Fibroblast of upper back skin (primary cell): ENCODE measurements at regions not wholly inside any gene's neighbourhood (a gene's known extent, or its start where the extent isn't known, plus 50 kb on each side); places are given as distances from the start of the nearest gene placed in this dataset.
"Not testable (repeated sequence)": the region's sequence is repeated elsewhere in the genome, so short reads cannot be mapped to it uniquely, and the experiment has no call there.

Experiments
- DNase-seq: peaks from one replicate; pipeline ENCODE4 v3.0.0-alpha.2; 2013

DNA sequence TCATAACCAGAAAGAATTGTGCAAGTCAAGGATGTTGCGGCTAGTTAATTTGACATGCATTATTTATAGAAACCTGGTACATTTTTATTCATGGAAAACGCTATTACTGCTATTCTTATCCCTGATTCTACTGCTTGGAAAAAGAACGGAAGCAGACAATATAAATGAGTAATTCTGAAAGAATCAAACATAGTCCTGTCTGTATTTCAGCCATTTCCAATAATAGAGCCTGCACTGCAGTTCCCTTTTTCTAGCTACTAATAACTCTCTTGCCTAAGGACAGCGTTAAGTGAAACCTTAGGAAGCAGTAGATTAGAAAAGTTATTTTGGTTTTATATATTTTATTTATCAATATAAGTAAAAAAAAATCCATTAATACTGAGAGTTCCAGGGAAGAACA is 414.9 kb downstream of the CYLC2 start:
- DNase-seq = peak; percentile 9

DNA sequence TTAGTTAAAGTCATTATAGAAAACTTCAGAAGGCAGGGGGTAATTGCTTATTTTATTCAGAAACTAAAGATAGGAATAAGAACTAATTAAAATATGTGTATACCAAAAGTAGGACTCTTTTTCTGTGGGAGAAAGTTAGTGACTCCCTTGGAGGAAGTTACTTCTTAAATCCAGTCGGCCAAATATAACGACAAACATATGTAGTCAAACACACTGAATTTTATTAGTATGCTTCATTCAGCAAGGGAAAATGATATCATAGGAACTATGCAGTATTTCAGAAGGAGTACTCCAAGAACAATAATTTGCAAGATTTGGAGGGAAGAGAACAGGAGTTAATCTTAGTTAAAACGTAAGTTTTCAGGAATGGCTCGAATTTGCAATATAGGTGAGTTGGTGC is 432.6 kb downstream of the CYLC2 start:
- DNase-seq = no peak

DNA sequence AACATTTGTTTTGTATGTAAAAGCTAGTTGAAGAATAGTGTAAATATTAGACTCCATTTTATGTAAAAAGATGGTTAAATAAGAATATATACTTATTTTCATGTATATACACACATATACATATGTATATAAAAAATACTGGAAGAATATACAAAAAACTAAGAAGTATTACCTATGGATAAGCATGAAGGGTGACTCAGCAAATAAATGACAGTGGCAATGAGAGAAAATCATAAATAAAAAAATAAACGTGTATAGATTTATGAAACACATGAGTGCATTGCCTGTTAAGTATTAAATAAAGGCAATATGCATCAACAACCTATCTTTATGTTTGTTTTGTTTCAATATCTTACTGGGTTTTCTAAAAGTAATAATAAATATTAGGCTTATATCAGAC is 435.3 kb downstream of the CYLC2 start:
- DNase-seq = no peak

DNA sequence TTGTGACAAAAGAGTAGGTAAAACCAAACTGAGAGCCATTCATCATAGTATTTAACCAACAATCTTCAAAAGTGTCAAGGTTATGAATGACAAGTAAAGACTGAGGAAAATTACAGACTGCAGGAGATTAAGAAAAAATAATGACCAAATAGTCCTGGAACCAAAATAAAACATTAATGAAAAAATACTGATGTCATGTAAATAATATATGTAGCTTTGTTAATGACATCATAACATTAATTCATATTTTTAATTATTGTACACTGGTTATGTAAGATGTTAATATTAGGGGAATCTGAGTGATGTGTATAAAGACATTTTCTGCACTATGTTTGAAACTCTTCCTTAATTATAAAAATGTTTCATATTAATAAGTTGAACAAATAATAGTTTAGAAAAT is 436.7 kb downstream of the CYLC2 start:
- DNase-seq = no peak

DNA sequence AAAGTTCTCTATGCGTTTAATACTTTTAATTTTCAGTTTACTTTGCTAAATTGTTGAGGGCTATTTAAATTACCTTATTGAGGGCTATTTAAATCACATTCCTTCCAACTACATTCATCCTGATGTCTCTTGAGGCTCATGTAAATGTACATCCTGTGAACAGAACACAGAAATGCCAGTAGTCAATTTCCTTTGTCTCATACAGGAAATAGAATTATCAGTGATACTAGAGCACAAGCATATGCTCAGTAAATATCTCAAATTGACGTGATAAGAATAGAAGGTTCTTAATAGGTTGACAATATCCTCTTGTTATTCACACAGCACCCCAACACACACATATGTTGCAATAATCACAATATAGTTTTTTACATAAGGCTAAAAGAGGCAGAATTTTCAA is 449.0 kb downstream of the CYLC2 start:
- DNase-seq = peak; percentile 2

DNA sequence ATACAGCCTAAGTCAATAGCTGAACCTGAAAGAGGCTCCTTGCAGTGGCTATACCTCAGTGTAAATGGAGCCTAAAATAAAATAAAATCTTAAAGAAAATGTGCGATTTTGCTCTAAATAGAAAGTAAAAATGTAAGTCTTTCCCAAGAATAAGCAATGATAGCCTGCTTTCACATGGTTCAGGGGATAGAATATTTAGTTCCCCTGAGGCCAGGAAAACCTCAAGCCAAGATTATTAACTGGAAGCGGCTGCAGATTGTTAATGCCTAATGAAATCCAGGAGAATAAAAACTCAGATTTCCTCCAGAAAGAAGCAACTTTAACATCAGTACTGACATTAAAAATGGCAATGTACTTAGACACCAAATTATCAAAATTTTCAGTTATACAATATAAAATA is 463.7 kb downstream of the CYLC2 start:
- no peak for DNase-seq

DNA sequence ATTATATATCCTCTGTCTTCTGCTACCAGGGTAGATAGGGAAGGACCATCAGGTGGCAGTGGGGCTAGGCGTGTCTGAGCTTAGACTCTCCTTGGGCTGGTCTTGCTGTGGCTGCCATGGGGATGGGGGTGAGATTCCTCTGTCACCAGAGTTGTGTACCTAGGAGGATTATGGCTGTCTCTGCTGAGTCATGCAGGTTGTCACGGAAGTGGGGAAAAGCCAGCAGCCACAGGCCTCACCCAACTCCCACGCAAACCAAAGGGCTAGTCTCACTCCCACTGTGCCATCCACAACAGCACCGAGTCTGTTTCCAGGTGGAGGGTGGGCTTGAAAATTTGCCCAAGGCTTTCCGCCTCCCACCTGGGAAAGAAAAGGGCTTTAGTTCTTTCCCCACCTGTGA is 476.1 kb downstream of the CYLC2 start:
- no peak for DNase-seq

DNA sequence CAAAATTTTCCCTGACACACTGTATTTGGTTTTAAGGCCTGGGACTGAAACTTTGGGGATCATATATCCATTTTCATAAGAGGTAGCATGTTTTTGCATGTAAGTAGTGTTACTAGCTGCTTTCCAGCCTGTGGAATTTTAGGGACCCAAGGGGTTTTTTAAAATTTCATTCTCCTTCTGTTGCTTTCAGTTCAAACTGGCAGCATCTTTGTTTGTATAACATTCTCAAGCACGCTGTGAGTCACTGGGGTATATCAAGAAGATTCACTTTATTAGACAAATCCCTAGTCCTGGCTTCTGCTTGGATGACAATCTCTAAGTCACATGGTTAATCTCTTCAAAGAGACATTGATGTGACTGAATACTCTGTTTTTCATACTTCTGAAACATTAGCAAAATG is 479.0 kb downstream of the CYLC2 start:
- peak; percentile 2 for DNase-seq

DNA sequence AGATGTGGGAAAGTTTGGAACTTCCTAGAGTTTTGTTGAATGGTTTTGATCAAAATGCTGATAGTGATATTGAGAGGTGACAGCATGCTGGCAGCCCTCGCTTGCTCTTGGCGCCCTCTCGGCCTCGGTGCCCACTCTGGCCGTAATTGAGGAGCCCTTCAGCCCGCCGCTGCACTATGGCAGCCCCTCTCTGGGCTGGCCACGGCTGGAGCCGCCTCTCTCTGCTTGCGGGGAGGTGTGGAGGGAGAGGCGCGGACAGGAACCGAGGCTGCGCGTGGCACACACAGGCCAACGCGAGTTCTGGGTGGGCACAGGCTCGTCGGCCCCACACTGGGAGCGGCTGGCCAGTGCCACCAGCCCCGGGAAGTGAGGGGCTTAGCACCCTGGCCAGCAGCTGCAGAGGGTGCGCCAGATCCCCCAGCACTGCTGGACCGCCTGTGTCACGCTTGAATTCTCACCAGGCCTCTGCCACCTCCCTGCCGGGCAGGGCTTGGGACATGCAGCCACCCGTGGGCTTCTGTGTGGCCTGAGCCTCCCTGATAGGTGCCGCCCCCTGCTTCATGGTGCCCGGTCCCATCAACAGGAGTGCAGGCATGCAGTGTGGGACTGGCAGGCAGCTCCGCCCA is 488.5 kb downstream of the CYLC2 start:
- DNase-seq = no peak

DNA sequence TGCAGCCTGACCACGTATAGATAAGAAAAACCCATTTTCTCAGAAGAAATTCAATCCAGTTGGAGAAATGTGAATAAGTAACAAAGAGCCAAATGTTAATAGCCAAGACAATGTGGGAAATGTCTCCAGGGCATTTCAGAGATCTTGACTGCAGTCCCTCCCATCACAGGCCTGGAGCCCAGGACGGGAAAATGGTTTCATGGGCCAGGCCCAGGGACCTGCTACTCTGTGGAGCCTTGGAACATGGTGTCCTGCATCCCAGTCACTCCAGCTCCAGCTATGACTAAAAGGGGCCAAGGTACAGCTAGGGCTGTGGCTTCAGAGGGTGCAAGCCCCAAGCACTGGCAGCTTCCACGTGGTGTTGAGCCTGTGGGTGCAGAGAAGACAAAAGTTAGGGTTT is 490.0 kb downstream of the CYLC2 start:
- DNase-seq = no peak

DNA sequence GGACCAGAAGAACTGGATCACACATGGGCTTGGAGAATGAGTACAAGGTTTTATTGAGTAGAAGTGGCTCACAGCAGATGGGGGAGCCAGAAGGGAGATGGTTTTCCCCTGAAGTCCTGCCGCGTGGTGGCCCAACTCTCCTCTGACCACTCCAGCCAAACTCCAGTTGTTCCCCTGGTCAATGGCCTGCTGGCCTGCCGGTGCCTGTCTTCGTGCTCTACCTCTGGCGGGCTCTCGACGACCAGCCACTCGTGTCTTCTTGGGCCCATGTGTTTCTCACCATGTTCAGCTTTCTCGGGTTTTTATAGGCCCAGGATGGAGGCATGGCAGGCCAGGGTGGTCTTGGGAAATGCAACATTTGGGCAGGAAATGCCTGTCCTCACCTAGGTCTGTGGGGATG is 519.6 kb downstream of the CYLC2 start:
- DNase-seq = no peak

DNA sequence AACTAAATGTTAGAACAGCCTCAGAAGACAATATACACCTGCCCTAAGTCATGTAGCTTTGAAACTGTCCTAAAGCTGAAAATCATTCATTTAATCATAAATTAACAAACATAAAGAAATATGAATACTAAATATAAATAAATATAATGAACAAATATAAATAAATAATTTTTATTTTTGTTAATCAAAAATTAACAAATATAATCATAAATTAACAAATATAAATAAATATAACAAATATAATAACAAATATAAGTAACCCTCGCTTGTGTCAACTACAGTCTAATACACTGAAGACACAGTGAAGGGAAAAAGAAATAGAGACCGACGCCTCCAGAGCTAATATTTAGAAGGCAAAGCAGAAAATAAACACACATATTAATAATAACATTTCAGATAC is 527.3 kb downstream of the CYLC2 start:
- no peak for DNase-seq

DNA sequence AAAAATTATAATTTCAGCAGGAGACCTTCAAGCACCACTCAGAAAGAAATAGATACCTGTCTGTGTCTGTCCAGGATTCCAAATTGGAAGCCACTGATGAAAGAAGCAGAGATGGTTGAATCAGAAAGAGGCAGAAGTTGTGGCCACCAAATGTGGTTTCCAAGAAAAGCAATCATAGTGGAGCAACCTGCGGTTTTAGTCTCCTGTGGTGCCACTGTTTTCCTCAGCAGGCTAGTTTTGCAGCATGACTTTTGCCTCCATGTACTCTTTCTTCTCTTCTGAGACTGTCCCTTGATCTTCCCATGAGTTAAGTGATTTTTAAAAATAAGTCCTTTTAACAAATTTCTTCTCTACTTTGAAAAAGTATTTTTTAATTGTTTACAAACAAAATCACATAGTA is 535.8 kb downstream of the CYLC2 start:
- peak; percentile 27 for DNase-seq

DNA sequence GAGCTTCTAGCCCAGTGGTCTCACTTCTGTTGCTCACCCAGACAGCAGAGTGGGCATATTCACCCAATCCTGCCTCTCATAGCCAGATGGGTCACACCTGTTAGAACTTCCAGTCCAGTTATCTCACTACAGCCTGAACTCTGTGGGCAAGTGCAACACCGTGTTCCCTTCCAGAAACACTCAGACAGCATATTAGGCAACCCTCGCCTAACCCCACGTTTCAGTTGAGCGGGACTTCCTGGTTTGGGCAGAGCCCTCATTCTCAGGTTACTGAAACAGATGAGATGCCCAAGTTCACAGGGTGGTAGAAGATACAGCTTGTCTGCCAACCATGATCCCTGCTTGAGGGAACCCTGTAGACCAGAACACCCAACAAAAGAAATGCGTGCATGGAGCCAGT is 538.2 kb downstream of the CYLC2 start:
- no peak for DNase-seq

DNA sequence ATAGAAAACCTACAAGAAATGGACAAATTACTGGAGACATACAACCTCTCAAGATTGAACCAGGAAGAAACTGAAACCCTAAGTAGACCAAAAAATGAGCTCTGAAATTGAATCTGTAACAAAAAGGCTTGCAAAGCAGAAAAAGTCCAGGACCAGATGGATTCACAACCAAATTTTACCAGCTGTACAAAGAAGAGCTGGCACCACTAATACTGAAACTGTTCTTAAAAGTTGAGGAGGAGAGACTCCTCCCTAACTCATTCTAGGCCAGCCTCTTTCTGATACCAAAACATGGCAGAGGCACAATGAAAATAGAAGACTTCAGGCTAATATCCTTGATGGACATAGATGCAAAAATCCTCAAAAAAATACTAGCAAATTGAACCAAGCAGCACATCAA is 542.3 kb downstream of the CYLC2 start:
- DNase-seq = no peak

DNA sequence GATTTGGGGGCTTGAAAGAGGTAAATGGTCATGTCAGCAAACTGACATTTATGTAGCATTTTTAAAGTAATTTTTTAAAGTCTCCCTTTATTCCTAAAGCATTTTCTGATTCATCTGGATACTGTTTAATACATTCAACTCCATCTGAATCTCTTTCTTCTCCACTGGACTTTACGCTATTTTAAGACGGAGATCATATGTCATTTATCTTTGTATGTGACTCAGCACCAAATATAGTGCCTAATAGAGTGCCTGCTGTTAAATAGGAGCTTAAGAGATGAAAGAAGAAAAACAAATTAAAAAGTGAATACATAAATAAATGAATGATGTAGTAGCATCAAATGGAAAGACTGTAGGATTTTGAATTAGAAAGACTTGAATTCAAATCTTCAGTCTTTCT is 548.8 kb upstream of the SMC2 start:
- DNase-seq = no peak

DNA sequence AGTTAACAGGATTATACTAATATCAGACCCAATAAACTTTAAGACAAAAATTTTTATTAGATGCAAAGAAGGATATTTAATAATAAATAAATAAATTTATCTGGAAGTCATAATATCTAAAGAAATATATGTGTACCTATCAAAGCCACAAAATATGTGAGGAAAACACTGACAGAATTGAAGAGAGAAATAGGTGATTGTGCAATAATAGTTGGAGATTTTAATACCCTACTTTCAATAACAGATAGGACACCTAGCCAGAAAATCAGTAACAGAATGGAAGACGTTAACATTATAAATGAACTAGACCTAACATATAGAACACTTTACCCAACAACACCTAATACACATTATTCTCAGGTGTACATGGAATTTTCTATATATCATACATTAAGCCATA is 541.4 kb upstream of the SMC2 start:
- no peak for DNase-seq

DNA sequence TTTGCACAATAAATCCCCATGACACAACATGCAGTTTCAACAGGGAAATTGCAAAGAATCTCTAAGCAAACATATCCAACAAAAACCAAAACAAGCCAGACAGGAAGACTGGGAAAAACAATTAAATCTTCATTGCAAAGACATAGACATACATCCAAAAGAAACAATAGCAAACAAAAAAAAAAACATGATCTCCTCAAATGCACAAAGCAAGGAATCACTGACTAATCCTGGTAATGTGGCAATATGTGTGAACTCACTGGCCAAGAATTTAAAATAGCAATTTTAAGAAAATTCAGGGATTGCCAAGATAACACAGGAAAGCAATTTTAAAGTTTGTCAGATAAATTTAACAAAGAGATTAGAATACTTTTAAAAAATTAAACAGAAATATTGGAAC is 520.1 kb upstream of the SMC2 start:
- DNase-seq = no peak

DNA sequence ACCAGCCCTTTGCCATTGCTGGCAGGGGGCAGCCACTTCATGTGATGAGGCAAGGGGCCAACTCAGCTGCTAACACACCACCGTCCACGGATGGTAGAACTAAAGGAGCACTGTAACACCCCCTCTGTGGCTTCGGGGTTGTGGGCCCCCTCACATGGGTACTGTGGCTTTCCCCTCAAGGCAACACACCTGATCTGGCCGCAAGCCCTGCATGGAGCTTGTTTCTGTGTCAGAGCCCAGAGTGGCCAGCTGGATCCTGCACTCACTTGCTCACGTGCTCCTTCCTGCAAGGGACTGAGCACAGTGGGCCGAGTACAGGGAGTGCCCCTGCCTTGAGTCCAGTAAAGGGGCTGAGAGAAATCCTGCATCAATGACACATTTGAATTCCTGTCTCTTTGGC is 507.4 kb upstream of the SMC2 start:
- no peak for DNase-seq

DNA sequence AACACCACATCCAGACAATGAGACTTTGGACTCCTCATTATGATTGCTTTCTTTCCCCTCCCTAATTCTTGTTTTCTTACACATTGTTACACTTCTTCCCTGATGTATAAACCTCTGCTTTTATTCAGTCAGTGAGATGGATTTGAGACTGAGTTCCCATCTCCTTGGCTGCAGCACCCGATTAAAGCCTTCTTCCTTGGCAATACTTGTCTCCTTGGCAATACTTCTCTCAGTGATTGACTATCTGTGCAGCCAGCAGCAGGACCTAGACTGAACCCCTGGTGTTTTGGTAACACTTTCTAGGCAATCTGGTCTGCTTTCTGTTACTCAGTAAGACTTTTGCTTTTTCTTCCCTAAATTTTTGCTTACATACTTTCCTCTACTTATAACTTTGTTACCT is 492.8 kb upstream of the SMC2 start:
- DNase-seq = no peak

DNA sequence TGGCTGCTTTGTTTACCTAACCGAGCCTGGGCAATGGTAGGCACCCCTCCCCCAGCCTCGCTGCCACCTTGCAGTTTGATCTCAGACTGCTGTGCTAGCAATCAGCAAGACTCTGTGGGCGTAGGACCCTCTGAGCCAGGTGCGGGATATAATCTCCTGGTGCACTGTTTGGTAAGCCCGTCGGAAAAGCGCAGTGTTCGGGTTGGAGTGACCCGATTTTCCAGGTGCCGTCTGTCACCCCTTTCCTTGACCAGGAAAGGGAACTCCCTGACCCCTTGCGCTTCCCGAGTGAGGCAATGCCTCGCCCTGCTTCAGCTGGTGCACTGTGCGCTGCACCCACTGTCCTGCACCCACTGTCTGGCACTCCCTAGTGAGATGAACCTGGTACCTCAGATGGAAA is 482.2 kb upstream of the SMC2 start:
- DNase-seq = not testable (repeated sequence)

DNA sequence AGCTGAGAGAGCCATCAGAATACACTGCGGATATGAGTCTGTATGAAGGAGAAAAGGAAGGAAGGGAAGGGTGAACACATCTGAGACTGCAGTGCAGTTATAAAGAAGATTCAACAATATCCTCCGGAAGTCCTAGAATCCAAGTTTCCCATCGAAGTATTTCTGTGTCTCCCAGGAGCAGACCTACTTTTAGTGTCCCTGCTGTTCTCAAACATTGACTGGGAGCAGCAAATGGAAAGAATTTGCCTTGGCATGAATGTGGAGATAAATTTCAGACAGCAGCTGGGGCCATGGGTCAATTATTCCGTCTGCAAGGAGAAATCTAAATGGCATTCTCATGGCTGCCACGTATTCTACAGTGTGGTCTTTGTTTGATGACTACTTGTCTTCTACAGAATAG is 478.1 kb upstream of the SMC2 start:
- DNase-seq = no peak

DNA sequence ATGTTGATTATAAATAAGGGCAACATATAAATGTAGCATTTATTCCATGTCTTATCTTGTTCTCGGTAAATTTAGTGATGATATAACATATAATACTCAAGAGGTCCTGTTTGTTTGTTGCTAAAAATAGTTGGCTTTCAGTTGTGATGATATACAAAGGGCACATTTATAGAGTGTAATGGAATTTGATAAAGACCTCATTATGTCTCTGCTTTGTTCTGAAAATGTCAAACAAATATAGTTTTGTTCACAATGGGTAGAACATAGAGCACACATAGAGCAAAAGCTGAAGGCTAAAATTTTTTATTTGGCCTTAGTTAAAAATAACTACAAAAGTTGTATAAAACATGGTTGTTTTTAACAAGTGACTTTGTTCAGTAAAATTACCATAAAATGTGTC is 477.1 kb upstream of the SMC2 start:
- no peak for DNase-seq

DNA sequence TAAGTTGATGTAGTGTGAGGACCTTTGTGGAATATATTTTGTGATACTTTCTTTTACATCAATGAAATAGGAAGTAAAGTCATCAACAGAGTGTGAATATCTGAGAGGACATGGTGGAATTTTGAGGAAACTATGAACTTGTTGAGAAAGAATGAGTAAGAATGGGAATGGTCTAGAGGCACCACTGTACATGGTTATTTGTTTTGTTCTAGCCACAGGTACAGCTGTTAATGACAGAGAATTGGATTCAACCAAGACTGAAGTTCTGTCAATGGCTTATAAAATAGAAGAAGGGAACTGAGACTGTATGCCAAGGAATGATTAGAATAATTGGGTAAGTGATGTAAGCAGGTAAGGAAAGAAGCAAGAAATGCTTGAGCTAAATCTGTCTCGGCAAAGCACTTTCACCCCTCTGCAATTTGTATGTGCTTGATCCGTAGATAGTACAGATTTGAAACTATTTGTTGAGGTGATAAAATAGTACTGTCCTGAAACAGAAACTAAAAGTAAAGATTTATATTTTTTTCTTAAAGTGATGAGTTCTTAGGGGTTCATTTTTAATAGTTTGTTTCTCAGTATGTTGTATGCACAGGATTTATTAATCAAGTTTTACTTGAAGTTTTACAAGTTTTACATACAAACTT is 468.8 kb upstream of the SMC2 start:
- DNase-seq = no peak

DNA sequence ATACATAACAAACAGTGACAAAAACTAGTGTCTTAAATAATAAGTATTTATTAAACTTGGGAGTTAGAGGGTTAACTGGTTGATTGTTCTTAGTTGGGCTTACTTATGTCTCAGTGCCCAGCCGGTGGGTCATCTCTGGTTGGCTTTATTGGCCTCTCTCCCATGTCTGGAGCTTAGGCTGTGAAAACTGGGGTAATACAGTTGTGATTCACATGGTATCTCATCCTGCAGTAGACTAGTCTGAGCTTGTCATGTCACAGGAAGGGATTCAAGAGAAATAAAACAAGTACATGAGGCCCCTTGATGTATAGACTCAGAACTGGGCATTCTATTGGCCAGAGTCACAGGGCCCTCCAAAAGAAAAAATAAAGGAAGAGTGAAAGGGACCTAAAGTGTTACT is 466.4 kb upstream of the SMC2 start:
- no peak for DNase-seq
